Esophagus muscularis mucosa (tissue), 4 donors: ENCODE measurements at regions not wholly inside any gene's neighbourhood (a gene's known extent, or its start where the extent isn't known, plus 50 kb on each side); places are given as distances from the start of the nearest gene placed in this dataset.
A peak's percentile ranks its signal among the peaks of the same experiment; 100 is the strongest.

Experiments
- DNase-seq: peaks from one replicate; pipeline ENCODE4 v3.0.0-alpha.2; 2017; ENCODE audit errors: extremely low spot score
- H3K27ac ChIP-seq, 4 donors: fragments of 200-600 bp; sonication (generic); replicated peaks in 1 of 4; 1 replicate in 3 of 4; 2 replicates in 1 of 4; pipeline ENCODE4 v1.5.1; 2016 to 2019; ENCODE audit warnings: mild to moderate bottlenecking in 1 of 4
- H3K27me3 ChIP-seq, 4 donors: fragments of 200-600 bp; sonication (generic); one replicate each; pipeline versions ENCODE4 v1.5.1 to v1.6.0; 2016 to 2019
- H3K36me3 ChIP-seq, 4 donors: fragments of 200-600 bp; sonication (generic); one replicate each; pipeline ENCODE4 v1.5.1; 2016 to 2019
- H3K4me1 ChIP-seq, 4 donors: fragments of 200-600 bp; sonication (generic); one replicate each; pipeline ENCODE4 v1.5.1; 2016 to 2019
- H3K4me3 ChIP-seq, 4 donors: fragments of 200-600 bp; sonication (generic); 1 replicate in 2 of 4; 2 replicates in 2 of 4; pipeline ENCODE4 v1.5.1; 2016 to 2019; ENCODE audit warnings: mild to moderate bottlenecking in 4 of 4, moderate library complexity in 1 of 4
- H3K9me3 ChIP-seq, 4 donors: fragments of 200-600 bp; sonication (generic); 1 replicate in 3 of 4; 2 replicates in 1 of 4; pipeline ENCODE4 v1.5.1; 2016 to 2019
- CTCF ChIP-seq, 3 experiments: fragments of 200-600 bp in 2 of 3; fragments of 450-650 bp in 1 of 3; sonication (generic) in 2 of 3; IDR thresholded peaks; one replicate each; pipeline ENCODE4 v1.5.1; 2017 to 2019; ENCODE audit warnings: antibody characterized with exemption in 3 of 3, mild to moderate bottlenecking in 2 of 3, moderate library complexity in 1 of 3
- EP300 ChIP-seq: sonication (generic); formaldehyde crosslinking; IDR thresholded peaks from one replicate; pipeline ENCODE4 v1.6.1; 2017; ENCODE audit warnings: antibody characterized with exemption
- POLR2A ChIP-seq: fragments of 450-650 bp; IDR thresholded peaks from one replicate; pipeline ENCODE4 v1.6.1; 2017; ENCODE audit warnings: antibody characterized with exemption, moderate library complexity, mild to moderate bottlenecking, low read depth
- POLR2AphosphoS5 ChIP-seq, 2 donors: sonication (generic); formaldehyde crosslinking; IDR thresholded peaks; one replicate each; pipeline ENCODE4 v1.6.1; 2017; ENCODE audit warnings: antibody characterized with exemption in 2 of 2
- WGBS: methylation state at CpG from one replicate; pipeline ENCODE4 v1.1.5; 2018; 5-methylcytosine and 5-hydroxymethylcytosine counted together
- intact Hi-C: fragments of 100-400 bp; cut with DNase I; formaldehyde crosslinking; loops from one replicate; pipeline ENCODE4 v1.15.1; 2023

- WGBS = 60% methylated on average over 5 of the region's 5 CpGs
- H3K4me1 ChIP-seq = no peaks in the 10 kb centered on the region
- intact Hi-C loops = no loop called here
- H3K36me3 ChIP-seq = no peaks in the 10 kb centered on the region
- no peak for TF ChIP-seq POLR2AphosphoS5 (IDR thresholded peaks at IDR 0.05)
- TF ChIP-seq POLR2A = no peak
- no peak for TF ChIP-seq CTCF (IDR thresholded peaks at IDR 0.05)
- TF ChIP-seq EP300 = no peak
- H3K27me3 ChIP-seq = no peaks in the 10 kb centered on the region
- no peak overlapping the region for H3K27ac ChIP-seq
- H3K4me3 ChIP-seq = no peak overlapping the region
- DNase-seq = peak; percentile 10
- H3K9me3 ChIP-seq = no peaks in the 10 kb centered on the region
These were observed 404.7 kb downstream of the IRS2 start for GRCh38 chr13:109381546-109382180.

- TF ChIP-seq CTCF (IDR thresholded peaks at IDR 0.05) = no peak
- 88% methylated on average over 7 of the region's 7 CpGs for WGBS
- Histone ChIP-seq H3K27ac (no peak overlapping the region), H3K27me3 (no peaks in the 10 kb centered on the region), H3K9me3 (no peaks in the 10 kb centered on the region), H3K4me3 (no peak overlapping the region), H3K36me3 (no peaks in the 10 kb centered on the region), H3K4me1 (no peaks in the 10 kb centered on the region)
- intact Hi-C loops = no loop called here
- no peak for DNase-seq
These were observed 405.9 kb downstream of the IRS2 start for GRCh38 chr13:109380457-109380856.

- Histone ChIP-seq H3K27ac (no peak overlapping the region), H3K4me1 (no peaks in the 10 kb centered on the region), H3K27me3 (no peaks in the 10 kb centered on the region), H3K9me3 (no peaks in the 10 kb centered on the region), H3K36me3 (no peaks in the 10 kb centered on the region), H3K4me3 (no peak overlapping the region)
- intact Hi-C loops = no loop called here
- TF ChIP-seq POLR2A (no peak), CTCF (IDR thresholded peaks at IDR 0.05) (no peak), EP300 (no peak), POLR2AphosphoS5 (IDR thresholded peaks at IDR 0.05) (no peak)
- WGBS = 65% methylated on average over 3 of the region's 3 CpGs
- DNase-seq = no peak
These were observed 406.5 kb downstream of the IRS2 start for GRCh38 chr13:109379930-109380329.

GRCh38 chr13:109376936-109377335 is 409.4 kb downstream of the IRS2 start:
- intact Hi-C loops = no loop called here
- DNase-seq = no peak
- Histone ChIP-seq H3K27me3 (no peaks in the 10 kb centered on the region), H3K4me1 (no peaks in the 10 kb centered on the region), H3K4me3 (no peak overlapping the region), H3K36me3 (no peaks in the 10 kb centered on the region), H3K27ac (no peak overlapping the region), H3K9me3 (no peaks in the 10 kb centered on the region)
- 95% methylated on average over 9 of the region's 9 CpGs for WGBS
- no peak for TF ChIP-seq CTCF (IDR thresholded peaks at IDR 0.05)
- TF ChIP-seq POLR2AphosphoS5 (IDR thresholded peaks at IDR 0.05) = no peak
- TF ChIP-seq POLR2A = no peak
- TF ChIP-seq EP300 = no peak

- no peaks in the 10 kb centered on the region for H3K27me3 ChIP-seq
- no peaks in the 10 kb centered on the region for H3K9me3 ChIP-seq
- intact Hi-C loops = no loop called here
- no peaks in the 10 kb centered on the region for H3K36me3 ChIP-seq
- no peak overlapping the region for H3K27ac ChIP-seq
- no peak for DNase-seq
- H3K4me1 ChIP-seq = peaks cover 0 to 3% (median 0%) of the 10 kb centered on the region in 4 donors
- H3K4me3 ChIP-seq = no peak overlapping the region
- 75% methylated on average over 11 of the region's 11 CpGs for WGBS
- TF ChIP-seq CTCF (IDR thresholded peaks at IDR 0.05) (no peak), POLR2AphosphoS5 (IDR thresholded peaks at IDR 0.05) (no peak), POLR2A (no peak), EP300 (no peak)
These were observed 411.7 kb downstream of the IRS2 start for GRCh38 chr13:109374609-109375200.
